ENCODE measurements at regions not wholly inside any gene's neighbourhood (a gene's known extent, or its start where the extent isn't known, plus 50 kb on each side); places are given as distances from the start of the nearest gene placed in this dataset.
"Not testable (repeated sequence)": the region's sequence is repeated elsewhere in the genome, so short reads cannot be mapped to it uniquely, and the experiment has no call there.

DNA sequence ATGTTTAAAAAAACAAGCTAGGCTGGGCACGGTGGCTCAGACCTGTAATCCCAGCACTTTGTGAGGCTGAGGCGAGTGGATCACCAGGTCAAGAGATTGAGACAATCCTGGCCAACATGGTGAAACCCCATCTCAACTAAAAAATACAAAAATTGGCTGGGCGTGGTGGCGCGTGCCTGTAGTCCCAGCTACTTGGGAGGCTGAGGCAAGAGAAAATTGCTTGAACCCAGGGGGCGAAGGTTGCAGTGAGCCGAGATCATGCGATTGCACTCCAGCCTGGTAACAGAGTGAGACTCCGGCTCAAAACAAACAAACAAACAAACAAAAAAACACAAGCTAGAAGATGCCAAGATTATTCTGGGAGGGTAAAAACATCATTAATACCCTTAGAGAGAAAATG lies 172.3 kb downstream of the AVL9 start:
- TF ChIP-seq POLR2A, POU2F2, TAF1, POLR2AphosphoS5 (IDR thresholded peaks at IDR 0.05; ENCODE audit: low read depth, low read length): not testable (repeated sequence)
